Epithelial cell of prostate (primary cell): ENCODE measurements at regions not wholly inside any gene's neighbourhood (a gene's known extent, or its start where the extent isn't known, plus 50 kb on each side); places are given as distances from the start of the nearest gene placed in this dataset.
"Not testable (repeated sequence)": the region's sequence is repeated elsewhere in the genome, so short reads cannot be mapped to it uniquely, and the experiment has no call there.

Experiments used
- DNase-seq: peaks from one replicate; pipeline ENCODE4 v3.0.0-alpha.2; 2011; ENCODE audit warnings: low read depth, low spot score
- H3K27ac ChIP-seq: fragments of 450-650 bp; 2 replicates; pipeline ENCODE4 v1.5.1; 2017; ENCODE audit warnings: mild to moderate bottlenecking

DNA sequence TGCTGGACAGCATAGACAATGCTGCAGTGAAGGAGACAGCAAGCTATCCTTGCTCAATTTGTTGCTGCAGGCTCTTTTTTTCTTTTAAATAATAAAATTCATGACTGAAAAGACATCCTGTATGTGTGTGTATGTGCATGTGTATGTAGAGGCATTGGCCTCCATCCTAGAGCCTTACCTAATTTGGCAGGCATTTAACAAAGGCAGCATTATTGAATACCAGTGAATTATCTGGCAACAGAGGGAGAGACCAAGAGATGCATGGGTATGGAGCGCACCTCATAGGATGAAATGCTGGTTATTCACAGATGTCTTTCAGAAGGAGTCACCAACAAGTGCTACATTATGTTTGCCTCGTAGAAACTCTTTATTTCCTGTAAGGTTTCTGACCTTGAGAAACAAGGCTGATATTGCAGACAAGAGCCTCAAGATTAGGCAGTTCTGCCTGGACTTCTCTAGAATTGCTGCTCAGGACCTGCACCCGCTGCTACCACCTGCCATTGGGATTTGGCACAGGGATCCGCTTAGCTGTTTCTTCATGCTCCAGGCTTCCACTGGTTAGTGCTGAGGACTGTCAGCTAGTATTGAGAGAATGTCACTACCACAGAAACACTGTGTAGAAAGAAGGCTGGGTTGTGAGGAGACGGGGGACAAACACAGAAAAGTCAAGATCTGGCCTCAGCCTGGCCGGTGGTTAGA, 247.7 kb upstream of the RFX3 start:
- no peak overlapping the region for H3K27ac ChIP-seq
- DNase-seq = peak; percentile 14

- H3K27ac ChIP-seq = no peak overlapping the region
- DNase-seq = no peak
These were observed 243.8 kb upstream of the RFX3 start for GRCh38 chr9:3769646-3770045.

DNA sequence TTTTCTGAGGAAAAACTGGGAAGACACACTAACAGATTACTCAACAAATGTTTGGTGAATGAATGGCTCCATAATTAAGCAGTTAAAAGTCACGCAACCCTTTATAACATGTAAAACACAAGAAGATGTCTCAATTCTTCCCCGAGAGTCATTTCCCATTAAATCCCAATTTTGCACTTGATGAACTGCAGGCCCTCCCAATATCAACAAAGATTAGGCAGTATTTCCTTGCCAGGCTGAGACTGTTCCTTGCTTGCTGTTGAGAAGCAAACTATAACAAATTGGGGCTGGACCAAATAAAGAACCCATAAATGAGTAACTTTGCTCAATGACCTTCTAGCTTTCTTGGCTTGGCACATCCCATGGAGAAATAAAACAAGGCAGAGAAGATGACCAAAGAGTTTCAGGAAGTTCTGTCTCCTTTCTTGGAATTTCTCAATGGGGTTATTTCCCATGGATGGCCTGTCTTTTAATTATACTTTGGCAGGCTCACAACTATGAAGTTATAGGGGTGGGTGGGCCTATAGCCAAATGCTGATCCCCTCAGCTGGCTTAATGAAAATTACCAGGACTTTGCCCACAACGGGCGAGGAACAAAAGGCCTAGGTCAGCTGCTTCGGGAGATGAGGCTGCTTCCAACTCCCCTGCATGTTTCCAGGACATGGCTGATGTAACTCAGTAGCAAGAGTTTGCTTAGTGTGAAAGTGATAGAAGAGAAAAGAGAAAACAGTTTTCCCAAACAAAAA, 243.1 kb upstream of the RFX3 start:
- no peak for DNase-seq
- H3K27ac ChIP-seq = no peak overlapping the region

DNA sequence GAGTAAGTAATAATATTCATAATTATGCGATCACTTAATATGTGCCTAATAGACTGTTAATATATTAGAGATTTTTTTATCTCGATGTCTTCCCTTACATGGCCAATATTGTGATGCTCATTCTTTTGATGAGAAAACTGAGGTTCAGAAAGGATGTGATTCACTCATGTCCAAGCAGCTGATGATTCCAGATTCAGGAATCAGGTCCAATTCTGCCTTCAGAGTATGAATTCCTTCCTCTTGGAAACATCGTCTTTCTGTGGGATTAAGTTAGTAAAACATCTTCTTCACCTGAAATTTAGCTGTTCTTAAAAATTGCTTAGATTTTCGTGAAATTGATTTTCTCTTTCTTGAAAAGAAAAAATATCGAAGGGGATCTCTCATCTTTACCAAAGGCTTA, 242.5 kb upstream of the RFX3 start:
- no peak overlapping the region for H3K27ac ChIP-seq
- no peak for DNase-seq

DNA sequence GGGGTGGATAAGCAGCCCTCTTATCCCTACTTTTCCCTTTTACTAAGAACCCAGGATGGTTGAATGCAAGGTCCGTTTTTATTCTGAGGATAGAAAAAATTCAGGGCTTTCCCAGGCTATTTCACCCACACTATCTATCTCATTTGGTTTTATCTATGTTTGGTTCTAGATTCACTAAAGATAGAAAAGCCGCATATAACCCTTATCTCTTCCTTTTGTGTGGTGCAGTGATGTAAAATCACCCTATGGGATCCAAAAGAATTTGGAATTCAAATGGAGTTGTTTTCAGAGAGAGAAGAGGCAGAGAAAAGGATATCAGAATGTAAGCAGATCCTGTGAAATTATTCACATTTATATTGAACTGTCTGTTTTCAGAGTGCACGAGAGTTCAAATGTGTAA, 236.3 kb upstream of the RFX3 start:
- no peak overlapping the region for H3K27ac ChIP-seq
- no peak for DNase-seq

DNA sequence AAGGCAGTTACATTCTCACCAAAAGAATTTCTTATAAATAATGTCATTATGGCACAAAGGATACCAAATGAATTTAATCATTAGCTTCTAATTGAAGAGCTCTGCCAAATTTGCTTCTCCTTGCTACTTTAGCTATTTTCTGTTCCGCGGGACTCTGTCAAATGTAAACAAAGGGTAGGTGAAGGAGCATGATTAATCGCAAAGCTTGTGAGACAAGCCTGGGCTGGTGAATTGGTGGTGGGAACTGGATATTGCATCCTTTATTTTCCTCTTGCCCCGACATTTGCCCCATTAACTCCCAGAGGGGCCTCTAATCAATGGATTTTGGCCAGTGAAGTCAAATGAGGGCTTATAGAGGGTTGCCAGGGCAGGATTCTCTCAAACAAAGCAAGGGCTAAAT, 234.2 kb upstream of the RFX3 start:
- peak; percentile 36 for DNase-seq
- peak overlapping the region; percentile 43 for H3K27ac ChIP-seq

- no peak for DNase-seq
- no peak overlapping the region for H3K27ac ChIP-seq
These were observed 233.2 kb upstream of the RFX3 start for GRCh38 chr9:3758816-3759576.

DNA sequence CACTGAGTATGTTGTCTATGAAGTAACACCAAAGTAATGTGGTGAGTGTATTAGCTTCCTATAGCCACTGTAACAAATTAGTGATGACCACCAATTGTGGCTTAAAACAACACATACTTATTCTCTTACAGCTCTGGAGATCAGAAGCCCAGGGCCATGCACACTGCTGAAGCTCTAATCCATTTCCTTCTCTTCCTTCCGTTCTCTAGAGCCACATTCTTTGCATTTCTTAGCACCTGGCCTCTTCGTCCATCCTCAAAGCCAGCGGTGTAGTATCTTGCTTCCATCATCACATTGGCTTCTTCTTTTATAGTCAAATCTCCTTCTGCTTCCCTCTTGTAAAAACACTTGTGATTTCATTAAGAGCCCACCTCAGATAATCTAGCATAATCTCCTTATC, 230.3 kb upstream of the RFX3 start:
- H3K27ac ChIP-seq = no peak overlapping the region
- no peak for DNase-seq

DNA sequence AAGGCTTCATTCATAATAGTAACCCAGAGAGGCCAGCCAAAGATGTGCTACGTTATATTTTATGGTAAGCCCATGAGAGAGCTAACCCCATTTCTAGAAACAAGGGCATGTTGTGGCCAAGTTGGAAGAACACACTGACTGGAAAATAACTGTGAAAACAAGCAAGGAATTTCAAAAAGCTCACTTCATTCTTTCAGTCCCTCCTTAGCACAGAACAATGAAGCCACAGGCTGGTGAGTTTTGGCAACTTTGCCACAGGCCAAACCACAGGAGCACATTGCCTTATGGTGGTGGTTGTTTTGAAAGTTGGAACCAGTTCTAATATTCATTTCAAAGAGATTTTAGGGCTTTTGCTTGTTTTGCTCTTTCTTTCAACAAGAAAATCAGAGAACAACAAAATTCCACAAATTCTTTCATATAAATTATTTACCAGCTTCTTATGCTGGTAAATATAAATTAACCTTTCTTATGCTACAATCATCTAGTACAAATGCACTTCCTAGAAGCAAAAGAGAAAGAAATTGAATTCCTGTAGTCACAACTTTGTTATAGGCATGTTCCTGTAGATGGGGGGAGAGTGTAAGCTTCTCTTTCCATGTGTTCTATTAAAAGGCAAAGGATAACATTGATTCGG, 225.4 kb upstream of the RFX3 start:
- H3K27ac ChIP-seq = no peak overlapping the region
- no peak for DNase-seq

DNA sequence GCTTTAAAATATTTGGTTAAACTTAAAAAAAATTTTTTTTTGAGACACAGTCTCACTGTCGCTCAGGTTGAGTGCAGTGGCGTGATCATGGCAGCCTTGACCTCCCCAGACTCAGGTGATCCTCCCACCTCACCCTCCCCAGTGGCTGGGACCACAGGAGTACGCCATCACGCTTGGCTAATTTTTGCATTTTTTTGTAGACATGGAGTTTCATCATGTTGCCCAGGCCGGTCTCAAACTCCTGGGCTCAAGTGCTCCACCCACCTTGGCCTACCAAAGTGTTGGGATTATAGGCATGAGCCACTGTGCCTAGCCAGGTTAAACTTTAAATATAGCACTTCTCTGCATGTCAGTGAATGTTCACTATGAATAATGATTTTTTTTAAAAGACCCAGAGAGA, 224.5 kb upstream of the RFX3 start:
- no peak overlapping the region for H3K27ac ChIP-seq
- DNase-seq = no peak

DNA sequence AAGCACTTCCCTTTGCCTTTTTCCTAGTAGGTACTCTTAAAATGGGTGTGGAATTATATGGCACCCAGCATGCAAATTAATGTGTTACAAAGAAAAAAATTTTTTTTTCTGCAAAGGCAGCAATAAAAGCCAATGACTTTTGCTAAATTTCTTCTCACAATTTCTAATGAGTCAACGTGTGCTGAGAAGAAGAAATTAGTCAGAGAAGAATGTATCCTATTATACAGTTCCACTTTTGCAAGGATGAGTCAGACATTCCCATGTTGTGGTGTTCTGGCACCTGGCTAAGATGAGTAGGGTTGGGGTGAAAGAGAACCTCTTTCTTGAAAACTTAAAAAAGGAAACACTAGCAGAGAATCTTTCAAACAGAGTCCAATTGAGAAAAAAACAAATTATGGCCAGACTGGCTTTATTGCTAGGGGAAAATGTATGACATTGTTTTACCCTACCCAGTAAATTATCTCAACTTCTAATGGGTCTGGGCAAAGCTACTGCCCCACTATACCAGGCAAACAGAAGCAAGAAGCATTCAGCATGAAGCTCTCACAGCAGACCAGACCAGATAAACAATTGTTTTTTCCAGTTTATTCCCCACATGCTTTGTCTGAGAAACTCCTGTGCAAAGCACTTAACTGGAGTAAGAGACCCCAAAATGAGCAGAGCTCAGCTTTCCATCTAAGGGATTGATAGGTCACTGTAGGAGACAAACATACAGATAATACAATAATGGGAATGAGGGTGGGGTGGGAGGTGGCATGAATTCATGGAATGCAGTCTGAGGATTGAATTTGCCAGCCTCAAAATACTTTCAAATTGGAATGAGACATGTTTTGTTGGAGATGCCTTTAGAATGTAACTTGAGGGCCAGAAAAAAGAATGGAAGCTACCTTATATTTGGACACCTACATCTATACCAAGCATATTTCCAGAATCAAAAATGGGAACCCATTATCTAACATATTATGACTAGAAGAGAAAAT, 220.8 kb upstream of the RFX3 start:
- DNase-seq = peak; percentile 67
- H3K27ac ChIP-seq = peak overlapping the region; percentile 62

DNA sequence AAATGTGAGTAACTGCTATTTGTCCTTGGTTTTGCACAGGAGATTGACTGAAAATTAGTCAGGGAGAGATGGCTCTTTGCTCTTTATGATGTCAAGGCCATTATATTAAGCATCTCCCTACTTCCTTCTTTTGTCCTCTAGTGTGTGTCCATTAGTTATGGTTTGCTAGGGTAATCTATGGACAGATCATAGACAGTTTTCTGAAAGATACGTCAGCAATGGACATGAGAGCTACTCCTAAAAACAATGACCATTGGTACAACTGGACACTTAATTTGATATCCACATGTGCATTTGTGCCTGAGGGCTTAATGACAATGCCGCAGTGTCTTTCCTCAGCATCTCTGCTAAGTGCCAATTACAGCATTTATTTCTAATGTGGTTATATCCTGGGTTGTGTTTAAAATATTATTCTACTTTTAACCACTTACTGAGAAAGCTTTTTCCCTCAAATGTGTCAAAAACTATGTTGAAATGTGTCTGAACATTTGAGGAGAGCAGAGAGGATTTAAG, 218.2 kb upstream of the RFX3 start:
- no peak for DNase-seq
- no peak overlapping the region for H3K27ac ChIP-seq

DNA sequence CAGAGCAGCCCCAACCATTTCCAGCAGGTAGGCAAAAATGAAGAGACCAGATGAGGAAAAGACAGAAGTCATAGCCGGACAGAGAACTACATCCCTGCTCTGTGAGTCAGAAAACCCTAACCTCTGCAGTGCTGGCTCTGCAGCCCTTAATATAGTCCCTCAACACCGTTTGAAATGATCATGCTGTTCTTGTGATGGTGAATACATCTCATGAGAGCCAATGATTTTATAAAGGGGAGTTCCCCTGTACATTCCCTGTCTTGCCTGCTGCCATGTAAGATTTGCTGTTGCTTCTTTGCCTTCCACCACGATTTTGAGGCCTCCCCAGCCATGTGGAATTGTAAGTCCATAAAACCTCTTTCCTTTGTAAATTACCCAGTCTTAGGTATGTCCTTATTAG, 216.8 kb upstream of the RFX3 start:
- no peak for DNase-seq
- no peak overlapping the region for H3K27ac ChIP-seq

DNA sequence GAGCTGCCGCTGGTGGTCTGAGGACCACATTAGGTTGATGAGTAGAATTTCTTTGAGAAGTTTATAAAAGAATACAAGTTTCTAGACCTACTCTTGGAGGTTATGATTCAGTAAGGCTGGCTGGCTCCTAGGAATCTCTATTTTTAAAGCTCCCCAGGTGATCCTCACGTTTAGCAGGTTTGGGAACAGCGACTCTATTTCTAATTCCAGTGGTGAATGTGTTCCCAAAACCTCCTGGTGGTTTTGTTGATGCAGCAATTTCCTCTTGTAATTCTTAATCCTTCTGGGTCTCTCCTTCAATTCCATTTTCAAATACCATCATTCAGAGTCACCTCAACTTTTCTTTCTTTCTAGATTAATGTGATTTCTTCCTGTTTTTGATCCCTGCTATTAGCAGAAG, 215.9 kb upstream of the RFX3 start:
- no peak for DNase-seq

DNA sequence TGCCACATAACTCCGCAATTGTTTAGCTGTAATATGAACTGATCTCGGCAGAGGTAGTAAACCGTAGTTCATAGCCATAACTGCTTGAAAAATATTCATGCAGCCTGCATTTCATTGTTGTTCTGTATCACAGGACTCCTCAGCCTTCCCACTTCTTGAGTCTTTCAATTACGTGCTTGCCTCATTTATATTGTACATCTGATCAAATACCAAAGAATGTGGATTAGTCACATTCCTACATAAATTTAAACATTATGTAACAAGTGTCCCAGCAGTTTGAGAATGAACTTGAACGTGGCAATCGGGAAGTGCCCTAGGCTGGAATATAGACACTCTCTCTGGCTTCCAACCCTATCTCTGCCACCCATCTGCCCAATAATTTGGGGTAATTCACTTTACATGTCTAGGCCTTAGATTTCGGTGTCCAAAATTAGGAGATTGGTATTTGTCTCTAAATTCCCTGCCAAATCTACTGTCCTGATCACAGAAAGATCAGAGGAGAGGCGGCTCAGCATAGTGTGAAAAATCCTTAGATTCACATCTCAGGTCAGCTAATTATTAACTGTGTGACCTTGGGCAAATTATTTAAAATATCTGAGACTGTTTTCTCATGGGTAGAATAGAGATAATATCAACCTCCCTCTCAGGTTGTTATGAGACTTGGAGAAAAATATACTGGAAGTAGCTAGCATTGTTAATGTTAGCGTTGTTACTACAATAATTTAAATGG, 215.1 kb upstream of the RFX3 start:
- peak overlapping the region; percentile 36 for H3K27ac ChIP-seq
- peak; percentile 18 for DNase-seq

More for the DNA sequence above, 215.9 kb upstream of the RFX3 start:
- H3K27ac ChIP-seq = no peak overlapping the region

GRCh38 chr9:3736161-3736560, 210.4 kb upstream of the RFX3 start:
- DNase-seq = no peak
- no peak overlapping the region for H3K27ac ChIP-seq

GRCh38 chr9:3735251-3735650, 209.4 kb upstream of the RFX3 start:
- H3K27ac ChIP-seq = no peak overlapping the region
- DNase-seq = no peak

DNA sequence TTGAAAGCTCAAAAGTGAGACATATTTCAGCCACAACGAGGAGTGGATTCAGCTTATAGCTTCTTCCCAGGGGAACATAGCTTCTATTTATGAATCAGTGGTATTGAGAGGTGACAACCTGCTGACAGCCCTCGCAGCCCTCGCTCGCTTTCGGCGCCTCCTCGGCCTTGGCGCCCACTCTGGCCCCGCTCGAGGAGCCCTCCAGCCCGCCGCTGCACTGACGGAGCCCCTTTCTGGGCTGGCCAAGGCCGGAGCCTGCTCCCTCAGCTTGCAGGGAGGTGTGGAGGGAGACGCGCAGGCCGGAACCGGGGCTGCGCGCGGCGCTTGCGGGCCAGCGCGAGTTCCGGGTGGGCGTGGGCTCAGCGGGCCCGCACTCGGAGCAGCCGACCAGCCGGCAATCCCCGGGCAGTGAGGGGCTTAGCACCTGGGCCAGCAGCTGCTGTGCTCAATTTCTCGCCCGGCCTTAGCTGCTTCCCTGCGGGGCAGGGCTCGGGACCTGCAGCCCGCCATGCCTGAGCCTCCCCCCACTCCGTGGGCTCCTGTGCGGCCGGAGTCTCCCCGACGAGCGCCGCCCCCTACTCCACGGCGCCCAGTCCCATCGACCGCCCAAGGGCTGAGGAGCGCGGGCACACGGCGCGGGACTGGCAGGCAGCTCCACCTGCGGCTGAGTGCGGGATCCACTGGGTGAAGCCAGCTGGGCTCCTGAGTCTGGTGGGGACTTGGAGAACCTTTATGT, 207.9 kb upstream of the RFX3 start:
- not testable (repeated sequence) for H3K27ac ChIP-seq, DNase-seq
